ENCODE measurements at regions not wholly inside any gene's neighbourhood (a gene's known extent, or its start where the extent isn't known, plus 50 kb on each side); places are given as distances from the start of the nearest gene placed in this dataset.

DNA sequence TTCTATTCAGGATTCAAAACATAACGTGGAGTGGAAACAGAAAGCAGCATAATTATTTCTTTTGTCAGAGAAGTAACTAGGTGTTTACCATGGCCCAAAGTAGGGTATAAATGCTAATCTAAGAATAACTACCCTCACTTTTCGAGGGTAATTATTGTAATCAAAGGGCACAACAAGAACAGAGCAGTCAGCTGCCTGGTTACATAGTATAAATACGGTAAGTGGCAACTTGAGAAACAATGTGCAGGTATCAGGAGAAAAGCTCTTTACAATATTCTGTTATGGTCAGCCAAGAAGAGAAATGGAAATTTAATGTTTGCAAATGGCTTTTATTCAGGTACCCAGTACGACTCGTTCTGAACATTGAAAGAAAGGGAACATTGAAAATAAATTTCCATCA, 242.0 kb upstream of the NPY start:
- TF ChIP-seq POLR2A (IDR thresholded peaks at IDR 0.05) = no peak
- TF ChIP-seq, protein P1, sequence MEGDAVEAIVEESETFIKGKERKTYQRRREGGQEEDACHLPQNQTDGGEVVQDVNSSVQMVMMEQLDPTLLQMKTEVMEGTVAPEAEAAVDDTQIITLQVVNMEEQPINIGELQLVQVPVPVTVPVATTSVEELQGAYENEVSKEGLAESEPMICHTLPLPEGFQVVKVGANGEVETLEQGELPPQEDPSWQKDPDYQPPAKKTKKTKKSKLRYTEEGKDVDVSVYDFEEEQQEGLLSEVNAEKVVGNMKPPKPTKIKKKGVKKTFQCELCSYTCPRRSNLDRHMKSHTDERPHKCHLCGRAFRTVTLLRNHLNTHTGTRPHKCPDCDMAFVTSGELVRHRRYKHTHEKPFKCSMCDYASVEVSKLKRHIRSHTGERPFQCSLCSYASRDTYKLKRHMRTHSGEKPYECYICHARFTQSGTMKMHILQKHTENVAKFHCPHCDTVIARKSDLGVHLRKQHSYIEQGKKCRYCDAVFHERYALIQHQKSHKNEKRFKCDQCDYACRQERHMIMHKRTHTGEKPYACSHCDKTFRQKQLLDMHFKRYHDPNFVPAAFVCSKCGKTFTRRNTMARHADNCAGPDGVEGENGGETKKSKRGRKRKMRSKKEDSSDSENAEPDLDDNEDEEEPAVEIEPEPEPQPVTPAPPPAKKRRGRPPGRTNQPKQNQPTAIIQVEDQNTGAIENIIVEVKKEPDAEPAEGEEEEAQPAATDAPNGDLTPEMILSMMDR (IDR thresholded peaks at IDR 0.05) = no peak
- no peak for TF ChIP-seq POLR2AphosphoS5 (IDR thresholded peaks at IDR 0.05)

Measured in sigmoid colon (tissue), 4 donors.